ENCODE measurements at regions not wholly inside any gene's neighbourhood (a gene's known extent, or its start where the extent isn't known, plus 50 kb on each side); places are given as distances from the start of the nearest gene placed in this dataset.

GRCh38 chr3:145801696-145802095 is 359.3 kb downstream of the PLOD2 start:
- Mint-ChIP-seq H3K27me3 (ENCODE audit: insufficient read depth, low read depth, poor library complexity) (no peaks in the 10 kb centered on the region), H3K36me3 (ENCODE audit: low read depth) (no peaks in the 10 kb centered on the region; the same call in 2 of the 3 replicates), H3K4me1 (peaks cover 25% of the 10 kb centered on the region), H3K27ac (peak overlapping the region; percentile 12; the same call in 1 of the 2 replicates), H3K4me3 (no peak overlapping the region), H3K9me3 (peaks cover 4% of the 10 kb centered on the region; the same call in 1 of the 3 replicates)
- no peak overlapping the region for H3K4me3 ChIP-seq
- no peaks in the 10 kb centered on the region for H3K27me3 ChIP-seq (ENCODE audit: insufficient read depth)
- peaks cover 22% of the 10 kb centered on the region for H3K4me1 ChIP-seq (ENCODE audit: insufficient read depth)
- no peaks in the 10 kb centered on the region for H3K79me2 ChIP-seq (replicated peaks; ENCODE audit: insufficient read depth)
- H3K36me3 ChIP-seq (ENCODE audit: insufficient read depth) = no peaks in the 10 kb centered on the region
- H3K27ac ChIP-seq (ENCODE audit: low read depth) = no peak overlapping the region
- H3F3A ChIP-seq (replicated peaks; ENCODE audit: low read depth) = no peaks in the 10 kb centered on the region
- H4K20me1 ChIP-seq (replicated peaks; ENCODE audit: insufficient read depth) = no peaks in the 10 kb centered on the region
- no peaks in the 10 kb centered on the region for H3K9me2 ChIP-seq (ENCODE audit: insufficient read depth)
- TF ChIP-seq EZH2 (IDR thresholded peaks at IDR 0.05; ENCODE audit: low read depth, unreplicated experiment) (no peak), POLR2AphosphoS5 (IDR thresholded peaks at IDR 0.05; ENCODE audit: low read depth) (no peak), CTCF (conservative IDR thresholded peaks at IDR 0.05; ENCODE audit: low read depth in 2 of 2) (no peak), ETS1 (IDR thresholded peaks at IDR 0.05) (no peak), JUNB (IDR thresholded peaks at IDR 0.05; ENCODE audit: unreplicated experiment) (no peak), ZNF462 (CRISPR knock-in tag; IDR thresholded peaks at IDR 0.05) (no peak)
- H2AFZ ChIP-seq = no peak overlapping the region
- ATAC-seq (no peak), DNase-seq (ENCODE audit: low spot score) (no peak)
- peak overlapping the region; percentile 49; the same call in 1 of the 2 replicates for H3K4me2 ChIP-seq
